MCF 10A (cell line): ENCODE measurements at regions not wholly inside any gene's neighbourhood (a gene's known extent, or its start where the extent isn't known, plus 50 kb on each side); places are given as distances from the start of the nearest gene placed in this dataset.

ENCODE experiments used
- BruUV-seq: library from RNA; stranded (reverse); fragments of 400-500 nt; replicated peaks from 2 replicates; lab custom pipeline; 2021; lab: Mats Ljungman, UMichigan
- CTCF ChIA-PET: fragments of 300-600 bp; sonication (Branson Sonifier 250); formaldehyde crosslinking; extraction: SDS; loops from one replicate; lab custom pipeline; 2021; ENCODE audit warnings: antibody characterized with exemption, inconsistent platforms; lab: Yijun Ruan, JAX
- POLR2A ChIA-PET: fragments of 300-600, 350-650 bp; sonication (Branson Sonifier 250); formaldehyde crosslinking; extraction: SDS; loops from one replicate; lab custom pipeline; 2020; ENCODE audit warnings: antibody characterized with exemption, inconsistent platforms; lab: Yijun Ruan, JAX
- DNase-seq: peaks from one replicate; pipeline ENCODE4 v3.0.0-alpha.2; 2018; ENCODE audit not compliant: unreplicated experiment
- H3K27ac Mint-ChIP-seq: one replicate; pipeline ENCODE4 v1.8.0; 2022; ENCODE audit warnings: mild to moderate bottlenecking, low read depth, mixed read lengths; ENCODE audit not compliant: unreplicated experiment
- H3K27me3 Mint-ChIP-seq: one replicate; pipeline ENCODE4 v1.8.0; 2022; ENCODE audit warnings: mixed read lengths; ENCODE audit not compliant: insufficient read depth, unreplicated experiment
- H3K36me3 Mint-ChIP-seq: one replicate; pipeline ENCODE4 v1.8.0; 2022; ENCODE audit warnings: mild to moderate bottlenecking, moderate library complexity, mixed read lengths; ENCODE audit not compliant: insufficient read depth, unreplicated experiment
- H3K4me1 Mint-ChIP-seq: one replicate; pipeline ENCODE4 v1.8.0; 2022; ENCODE audit warnings: mixed read lengths; ENCODE audit not compliant: insufficient read depth, unreplicated experiment
- H3K4me3 Mint-ChIP-seq: one replicate; pipeline ENCODE4 v1.8.0; 2022; ENCODE audit warnings: mild to moderate bottlenecking, moderate library complexity, mixed read lengths; ENCODE audit not compliant: unreplicated experiment
- H3K9me3 Mint-ChIP-seq: one replicate; pipeline ENCODE4 v1.8.0; 2022; ENCODE audit warnings: mixed read lengths; ENCODE audit not compliant: unreplicated experiment
- CTCF ChIP-seq: fragments of 200-600 bp; IDR thresholded peaks from one replicate; pipeline ENCODE4 v1.8.0; 2022; ENCODE audit warnings: antibody characterized with exemption, mild to moderate bottlenecking; ENCODE audit not compliant: unreplicated experiment
- intact Hi-C: fragments of 100-400 bp; cut with micrococcal nuclease; formaldehyde crosslinking; loops from 2 replicates; pipeline ENCODE4 v1.14.1; 2022

GRCh38 chr10:123451618-123452245 lies 214.4 kb upstream of the GPR26 start:
- no peak for TF ChIP-seq CTCF
- Mint-ChIP-seq H3K27ac (no peak overlapping the region), H3K4me1 (no peaks in the 10 kb centered on the region), H3K27me3 (peaks cover 16% of the 10 kb centered on the region), H3K36me3 (no peaks in the 10 kb centered on the region), H3K4me3 (no peak overlapping the region), H3K9me3 (no peaks in the 10 kb centered on the region)
- no TSS peak for BruUV-seq
- ChIA-PET CTCF (no interaction called here), POLR2A (no interaction called here)
- no peak for DNase-seq
- intact Hi-C loops = no loop called here

GRCh38 chr10:123454987-123455386 lies 211.2 kb upstream of the GPR26 start:
- Mint-ChIP-seq H3K9me3 (no peaks in the 10 kb centered on the region), H3K4me3 (no peak overlapping the region), H3K27me3 (peaks cover 16% of the 10 kb centered on the region), H3K4me1 (no peaks in the 10 kb centered on the region), H3K36me3 (no peaks in the 10 kb centered on the region), H3K27ac (no peak overlapping the region)
- TF ChIP-seq CTCF = no peak
- intact Hi-C loops = no loop called here
- no peak for DNase-seq
- ChIA-PET POLR2A (no interaction called here), CTCF (interaction anchor here (0.6 kb wide), 1 partner anchor 30 kb away, joined by 3 read pairs; no protein-coding TSS in a partner anchor)
- no TSS peak for BruUV-seq

- Mint-ChIP-seq H3K4me3 (no peak overlapping the region), H3K9me3 (no peaks in the 10 kb centered on the region), H3K27me3 (peaks cover 16% of the 10 kb centered on the region), H3K36me3 (no peaks in the 10 kb centered on the region), H3K4me1 (no peaks in the 10 kb centered on the region), H3K27ac (no peak overlapping the region)
- no peak for DNase-seq
- no TSS peak for BruUV-seq
- ChIA-PET POLR2A (no interaction called here), CTCF (interaction anchor here (0.6 kb wide), 1 partner anchor 31 kb away, joined by 3 read pairs; no protein-coding TSS in a partner anchor)
- intact Hi-C loops = no loop called here
- no peak for TF ChIP-seq CTCF
These were observed 210.3 kb upstream of the GPR26 start for GRCh38 chr10:123455861-123456260.

- intact Hi-C loops = no loop called here
- Mint-ChIP-seq H3K4me1 (no peaks in the 10 kb centered on the region), H3K27me3 (peaks cover 3% of the 10 kb centered on the region), H3K36me3 (no peaks in the 10 kb centered on the region), H3K9me3 (no peaks in the 10 kb centered on the region), H3K4me3 (no peak overlapping the region), H3K27ac (no peak overlapping the region)
- ChIA-PET POLR2A (no interaction called here), CTCF (interaction anchor here (0.6 kb wide), 1 partner anchor 1085 kb away, joined by 3 read pairs; the partner anchor contains the start of gene PLEKHA1)
- BruUV-seq = no TSS peak
- DNase-seq = no peak
- TF ChIP-seq CTCF = no peak
These were observed 207.2 kb upstream of the GPR26 start for GRCh38 chr10:123458933-123459332.
